ENCODE measurements at regions not wholly inside any gene's neighbourhood (a gene's known extent, or its start where the extent isn't known, plus 50 kb on each side); places are given as distances from the start of the nearest gene placed in this dataset.

GRCh38 chr5:19001539-19001938, 986.5 kb downstream of the CDH18 start:
- Mint-ChIP-seq H3K9me3 (peaks cover 0 to 2% of the 10 kb centered on the region in 2 experiments; a peak in 1 of 5 replicates), H3K4me1 (no peaks in the 10 kb centered on the region), H3K27ac (no peak overlapping the region), H3K27me3 (ENCODE audit: low read depth) (no peaks in the 10 kb centered on the region), H3K36me3 (ENCODE audit: insufficient read depth in 1 of 3, low read depth in 3 of 3) (peaks cover 0 to 4% (median 0%) of the 10 kb centered on the region in 3 experiments; a peak in 2 of 7 replicates), H3K4me3 (no peak overlapping the region)
- no peak overlapping the region for H2BK5ac ChIP-seq (ENCODE audit: insufficient read length, low read length)
- WGBS (ENCODE audit: extremely low coverage, insufficient read length, low lambda C conversion rate) = no CpG with 5 or more reads among the region's 2 CpGs
- H2BK20ac ChIP-seq (ENCODE audit: low read depth, low read length, poor library complexity, severe bottlenecking) = no peak overlapping the region
- no peak overlapping the region for H2AK5ac ChIP-seq (ENCODE audit: insufficient read length, low read length)
- H3K9me3 ChIP-seq (ENCODE audit: control insufficient read depth, low read depth, low read length) = no peaks in the 10 kb centered on the region
- H3K27me3 ChIP-seq (ENCODE audit: insufficient read depth, low read length) = no peaks in the 10 kb centered on the region
- H4K91ac ChIP-seq (ENCODE audit: insufficient read length, low read depth, low read length) = no peak overlapping the region
- H2BK12ac ChIP-seq (ENCODE audit: insufficient read length, low read depth, low read length) = no peak overlapping the region
- H3K4ac ChIP-seq (ENCODE audit: low read depth, low read length) = no peak overlapping the region
- no peak overlapping the region for H2BK120ac ChIP-seq (ENCODE audit: low read depth, low read length, poor library complexity, severe bottlenecking)
- H2AFZ ChIP-seq (ENCODE audit: low read length) = no peak overlapping the region
- no peak overlapping the region for H3K4me2 ChIP-seq (ENCODE audit: insufficient read depth, insufficient read length, low read length)
- no peaks in the 10 kb centered on the region for H3K23me2 ChIP-seq (ENCODE audit: insufficient read length, low read depth, low read length, poor library complexity, severe bottlenecking)
- H3K79me2 ChIP-seq (ENCODE audit: insufficient read depth, low read length) = no peaks in the 10 kb centered on the region
- no peak overlapping the region for H3K14ac ChIP-seq (ENCODE audit: insufficient read depth, low read length)
- H4K5ac ChIP-seq (ENCODE audit: insufficient read length, low read depth, low read length) = no peak overlapping the region
- H3K79me1 ChIP-seq (ENCODE audit: insufficient read depth, low read depth, low read length, poor library complexity, severe bottlenecking) = no peaks in the 10 kb centered on the region
- no peak overlapping the region for H2BK15ac ChIP-seq (ENCODE audit: low read depth, low read length)
- H3K4me1 ChIP-seq (ENCODE audit: insufficient read depth, low read length) = no peaks in the 10 kb centered on the region
- no peak overlapping the region for H3K27ac ChIP-seq (ENCODE audit: insufficient read length, low read depth, low read length)
- no peak overlapping the region for H3K56ac ChIP-seq (ENCODE audit: insufficient read length, low read depth, low read length)
- H3K23ac ChIP-seq (ENCODE audit: insufficient read length, low read depth, low read length) = no peak overlapping the region
- H3K18ac ChIP-seq (ENCODE audit: insufficient read length, low read depth, low read length) = no peak overlapping the region
- no peak overlapping the region for H3K9ac ChIP-seq (ENCODE audit: extremely low read depth, insufficient read length, low read length)
- no peaks in the 10 kb centered on the region for H4K20me1 ChIP-seq (ENCODE audit: control insufficient read depth, insufficient read depth, insufficient read length)
- H3T11ph ChIP-seq (ENCODE audit: low read length) = no peak overlapping the region
- no peak overlapping the region for H4K8ac ChIP-seq (replicated peaks; ENCODE audit: insufficient read length, low read depth, low read length)
- no peak for DNase-seq
- TF ChIP-seq CTCF (conservative IDR thresholded peaks at IDR 0.05) = no peak

Measured in H9 (cell line).